Thoracic aorta (tissue), 2 donors: ENCODE measurements at regions not wholly inside any gene's neighbourhood (a gene's known extent, or its start where the extent isn't known, plus 50 kb on each side); places are given as distances from the start of the nearest gene placed in this dataset.
"Not testable (repeated sequence)": the region's sequence is repeated elsewhere in the genome, so short reads cannot be mapped to it uniquely, and the experiment has no call there.

Experiments
- ATAC-seq: fragments of 150-250 bp; one replicate; pipeline ENCODE4 v1.8.0; 2017; ENCODE audit warnings: low read depth; ENCODE audit not compliant: insufficient number of reproducible peaks, low FRiP score
- DNase-seq: peaks from one replicate; pipeline ENCODE4 v3.0.0-alpha.2; 2020; ENCODE audit warnings: low spot score
- H3K27ac ChIP-seq, 2 donors: fragments of 200-600 bp; sonication (generic); 1 replicate in 1 of 2; 2 replicates in 1 of 2; pipeline ENCODE4 v1.5.1; 2016; ENCODE audit warnings: mild to moderate bottlenecking in 2 of 2, moderate library complexity in 2 of 2
- H3K27me3 ChIP-seq: fragments of 200-600 bp; sonication (generic); replicated peaks from 2 replicates; pipeline ENCODE4 v1.6.0; 2016; ENCODE audit warnings: mild to moderate bottlenecking; ENCODE audit not compliant: insufficient read depth
- H3K36me3 ChIP-seq: fragments of 200-600 bp; sonication (generic); one replicate; pipeline ENCODE4 v1.5.1; 2016
- H3K4me1 ChIP-seq, 2 donors: fragments of 200-600 bp; sonication (generic); 1 replicate in 1 of 2; 2 replicates in 1 of 2; pipeline versions ENCODE4 v1.5.1 to v1.6.0; 2016; ENCODE audit warnings: low read depth in 2 of 2, mild to moderate bottlenecking in 1 of 2; ENCODE audit not compliant: control insufficient read depth in 1 of 2
- H3K4me3 ChIP-seq: fragments of 200-600 bp; sonication (generic); 2 replicates; pipeline ENCODE4 v1.5.1; 2016; ENCODE audit warnings: mild to moderate bottlenecking
- H3K9me3 ChIP-seq: fragments of 200-600 bp; sonication (generic); 2 replicates; pipeline ENCODE4 v1.5.1; 2016
- TF ChIP-seq, protein P1 (sequence below): fragments of 200-600 bp; sonication (generic); IDR thresholded peaks from one replicate; pipeline ENCODE4 v1.5.1; 2019; ENCODE audit warnings: antibody characterized with exemption

DNA sequence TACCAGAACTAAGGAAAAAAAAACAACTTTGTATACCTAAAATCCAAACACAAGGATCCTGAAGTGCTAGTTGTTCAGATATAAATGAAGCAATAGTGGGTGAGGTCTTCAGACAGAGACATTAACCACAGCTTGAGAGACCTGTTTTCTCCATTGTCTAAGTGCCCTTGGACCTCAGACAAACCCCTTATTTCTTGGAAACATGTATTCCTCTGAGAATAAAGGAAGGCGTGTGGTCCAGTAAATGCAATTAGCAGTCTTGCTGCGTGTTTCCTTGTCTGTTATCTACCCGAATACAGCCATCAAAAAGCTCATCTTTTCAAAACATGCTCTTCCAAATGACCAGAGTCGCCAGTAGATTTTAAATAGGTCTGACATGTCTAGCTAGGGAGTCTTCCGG is 291.1 kb upstream of the NFIA start:
- no peaks in the 10 kb centered on the region for H3K27me3 ChIP-seq
- no peak for ATAC-seq

DNA sequence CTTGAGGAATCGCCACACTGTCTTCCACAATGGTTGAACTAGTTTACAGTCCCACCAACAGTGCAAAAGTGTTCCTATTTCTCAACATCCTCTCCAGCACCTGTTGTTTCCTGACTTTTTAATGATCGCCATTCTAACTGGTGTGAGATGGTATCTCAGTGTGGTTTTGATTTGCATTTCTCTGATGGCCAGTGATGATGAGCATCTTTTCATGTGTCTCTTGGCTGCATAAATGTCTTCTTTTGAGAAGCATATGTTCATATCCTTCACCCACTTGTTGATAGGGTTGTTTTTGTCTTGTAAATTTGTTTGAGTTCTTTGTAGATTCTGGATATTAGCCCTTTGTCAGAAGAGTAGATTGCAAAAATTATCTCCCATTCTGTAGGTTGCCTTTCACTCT is 309.3 kb upstream of the NFIA start:
- not testable (repeated sequence) for H3K4me3 ChIP-seq, H3K27ac ChIP-seq, H3K27me3 ChIP-seq, H3K9me3 ChIP-seq, ATAC-seq, DNase-seq, H3K36me3 ChIP-seq, H3K4me1 ChIP-seq

More for the DNA sequence above, 291.1 kb upstream of the NFIA start:
- no peak for DNase-seq
- Histone ChIP-seq H3K27ac (no peak overlapping the region), H3K9me3 (no peaks in the 10 kb centered on the region), H3K36me3 (no peaks in the 10 kb centered on the region), H3K4me1 (no peaks in the 10 kb centered on the region), H3K4me3 (no peak overlapping the region)
- TF ChIP-seq, protein P1, sequence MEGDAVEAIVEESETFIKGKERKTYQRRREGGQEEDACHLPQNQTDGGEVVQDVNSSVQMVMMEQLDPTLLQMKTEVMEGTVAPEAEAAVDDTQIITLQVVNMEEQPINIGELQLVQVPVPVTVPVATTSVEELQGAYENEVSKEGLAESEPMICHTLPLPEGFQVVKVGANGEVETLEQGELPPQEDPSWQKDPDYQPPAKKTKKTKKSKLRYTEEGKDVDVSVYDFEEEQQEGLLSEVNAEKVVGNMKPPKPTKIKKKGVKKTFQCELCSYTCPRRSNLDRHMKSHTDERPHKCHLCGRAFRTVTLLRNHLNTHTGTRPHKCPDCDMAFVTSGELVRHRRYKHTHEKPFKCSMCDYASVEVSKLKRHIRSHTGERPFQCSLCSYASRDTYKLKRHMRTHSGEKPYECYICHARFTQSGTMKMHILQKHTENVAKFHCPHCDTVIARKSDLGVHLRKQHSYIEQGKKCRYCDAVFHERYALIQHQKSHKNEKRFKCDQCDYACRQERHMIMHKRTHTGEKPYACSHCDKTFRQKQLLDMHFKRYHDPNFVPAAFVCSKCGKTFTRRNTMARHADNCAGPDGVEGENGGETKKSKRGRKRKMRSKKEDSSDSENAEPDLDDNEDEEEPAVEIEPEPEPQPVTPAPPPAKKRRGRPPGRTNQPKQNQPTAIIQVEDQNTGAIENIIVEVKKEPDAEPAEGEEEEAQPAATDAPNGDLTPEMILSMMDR: no peak

- DNase-seq: no peak
- no peak for ATAC-seq
- Histone ChIP-seq H3K9me3 (no peaks in the 10 kb centered on the region), H3K27me3 (no peaks in the 10 kb centered on the region), H3K4me1 (no peaks in the 10 kb centered on the region), H3K27ac (no peak overlapping the region), H3K4me3 (no peak overlapping the region), H3K36me3 (no peaks in the 10 kb centered on the region)
- TF ChIP-seq, protein P1: no peak
Observed at GRCh38 chr1:60769082-60769481, 313.3 kb upstream of the NFIA start.

- DNase-seq: no peak
- H3K36me3 ChIP-seq: no peaks in the 10 kb centered on the region
- H3K9me3 ChIP-seq: no peaks in the 10 kb centered on the region
- no peak overlapping the region for H3K27ac ChIP-seq
- H3K4me1 ChIP-seq: peaks cover 8 to 25% of the 10 kb centered on the region in 2 donors
- no peaks in the 10 kb centered on the region for H3K27me3 ChIP-seq
- TF ChIP-seq, protein P1: peak; percentile 22
- ATAC-seq: no peak
- no peak overlapping the region for H3K4me3 ChIP-seq
Observed at GRCh38 chr1:60765204-60765603, 317.2 kb upstream of the NFIA start.

DNA sequence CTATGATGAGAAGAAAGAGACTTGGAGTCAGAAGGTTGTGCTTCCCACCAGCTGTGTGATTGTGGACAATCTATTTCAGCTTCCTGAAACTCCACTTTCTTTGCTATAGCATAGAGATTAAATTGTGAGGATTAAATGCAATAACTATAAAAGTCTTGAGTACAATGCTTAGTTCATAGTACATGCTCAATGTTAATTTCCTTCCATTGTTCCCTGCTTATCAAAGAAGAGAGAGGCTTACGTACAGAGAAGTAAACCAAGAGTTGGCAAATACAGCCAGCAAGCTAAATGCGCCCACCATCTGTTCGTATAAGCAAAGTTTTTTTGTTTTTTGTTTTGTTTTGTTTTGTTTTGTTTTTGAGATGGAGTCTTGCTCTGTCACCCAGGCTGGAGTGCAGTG is 317.9 kb upstream of the NFIA start:
- DNase-seq: no peak
- H3K27me3 ChIP-seq: no peaks in the 10 kb centered on the region
- H3K4me3 ChIP-seq: no peak overlapping the region
- ATAC-seq: no peak
- H3K9me3 ChIP-seq: no peaks in the 10 kb centered on the region
- TF ChIP-seq, protein P1: no peak
- no peak overlapping the region for H3K27ac ChIP-seq
- H3K4me1 ChIP-seq: peaks cover 8 to 25% of the 10 kb centered on the region in 2 donors
- no peaks in the 10 kb centered on the region for H3K36me3 ChIP-seq

DNA sequence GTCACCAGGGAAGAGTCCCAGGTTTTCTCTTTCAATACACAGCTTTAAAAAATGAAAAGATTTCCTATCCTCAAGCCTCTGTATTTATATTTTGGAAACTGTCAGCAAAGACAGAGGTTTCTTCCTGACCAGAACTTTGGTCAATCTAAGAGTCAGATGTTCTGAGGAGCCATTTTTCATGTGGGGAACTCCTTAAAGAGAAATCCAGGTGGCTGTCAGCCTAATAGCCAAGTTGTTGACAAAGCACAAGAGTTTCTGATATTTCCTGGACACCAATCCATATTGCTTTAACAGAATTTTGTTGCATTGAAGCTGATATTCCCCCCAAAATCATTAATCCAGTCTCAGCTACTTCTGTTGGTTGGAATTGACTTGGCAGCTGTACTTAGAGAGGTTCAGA is 318.6 kb upstream of the NFIA start:
- Histone ChIP-seq H3K27me3 (no peaks in the 10 kb centered on the region), H3K36me3 (no peaks in the 10 kb centered on the region), H3K4me1 (peaks cover 8 to 25% of the 10 kb centered on the region in 2 donors), H3K9me3 (no peaks in the 10 kb centered on the region), H3K27ac (no peak overlapping the region), H3K4me3 (no peak overlapping the region)
- ATAC-seq: no peak
- TF ChIP-seq, protein P1: no peak
- no peak for DNase-seq
